AG09319 (cell line): ENCODE measurements at regions not wholly inside any gene's neighbourhood (a gene's known extent, or its start where the extent isn't known, plus 50 kb on each side); places are given as distances from the start of the nearest gene placed in this dataset.
"Not testable (repeated sequence)": the region's sequence is repeated elsewhere in the genome, so short reads cannot be mapped to it uniquely, and the experiment has no call there.

Experiments used
- DNase-seq: peaks from one replicate; pipeline ENCODE4 v3.0.0-alpha.2; 2010; ENCODE audit warnings: low read depth; ENCODE audit errors: extremely low read depth
- CTCF ChIP-seq: IDR thresholded peaks from 2 replicates; pipeline ENCODE4 v1.5.1; 2011; ENCODE audit warnings: low read depth, mild to moderate bottlenecking, inconsistent platforms, low read length, moderate library complexity

- no peak for DNase-seq
- no peak for TF ChIP-seq CTCF
Observed at GRCh38 chr2:194826241-194826640, 830.8 kb upstream of the SLC39A10 start.

- no peak for DNase-seq
Observed at GRCh38 chr2:194824450-194824849, 832.6 kb upstream of the SLC39A10 start.

DNA sequence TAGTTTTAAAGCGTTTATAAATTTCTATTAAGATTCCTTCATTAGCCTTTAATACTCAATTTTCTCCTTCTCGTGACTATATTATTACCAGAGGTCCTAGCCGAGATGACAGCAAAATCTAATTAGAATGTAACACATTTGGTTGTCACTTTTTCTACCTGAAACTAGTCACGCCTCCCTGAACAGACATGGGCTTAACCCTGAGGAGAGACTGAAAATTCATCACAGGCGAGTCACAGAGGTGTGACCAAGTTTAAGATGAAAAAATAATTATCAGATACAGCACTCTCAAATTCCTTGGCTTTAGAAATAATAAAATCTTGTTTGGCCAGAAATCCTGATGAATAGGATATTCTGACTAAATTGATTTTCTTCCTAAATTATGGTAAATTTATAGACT is 834.4 kb upstream of the SLC39A10 start:
- no peak for TF ChIP-seq CTCF
- no peak for DNase-seq

More at GRCh38 chr2:194824450-194824849, 832.6 kb upstream of the SLC39A10 start:
- TF ChIP-seq CTCF, result no peak

GRCh38 chr2:194822097-194822496 is 834.9 kb upstream of the SLC39A10 start:
- no peak for TF ChIP-seq CTCF
- no peak for DNase-seq

GRCh38 chr2:194819367-194819766 is 837.7 kb upstream of the SLC39A10 start:
- TF ChIP-seq CTCF, result no peak
- DNase-seq, result no peak

GRCh38 chr2:194815475-194815874 is 841.6 kb upstream of the SLC39A10 start:
- TF ChIP-seq CTCF, result no peak
- DNase-seq, result no peak

- DNase-seq, result no peak
- TF ChIP-seq CTCF, result no peak
Observed at GRCh38 chr2:194802589-194802988, 854.4 kb upstream of the SLC39A10 start.

- DNase-seq, result not testable (repeated sequence)
Observed at GRCh38 chr2:194787071-194787470, 870.0 kb upstream of the SLC39A10 start.

GRCh38 chr2:194771394-194771793 is 885.6 kb upstream of the SLC39A10 start:
- not testable (repeated sequence) for DNase-seq
